PC-9 (cell line): ENCODE measurements at regions not wholly inside any gene's neighbourhood (a gene's known extent, or its start where the extent isn't known, plus 50 kb on each side); places are given as distances from the start of the nearest gene placed in this dataset.

Experiments used
- CTCF ChIP-seq: fragments of 200-600 bp; sonication (generic); conservative IDR thresholded peaks from 2 replicates; pipeline ENCODE4 v1.6.1; 2017; ENCODE audit warnings: mixed run types, antibody characterized with exemption, mild to moderate bottlenecking, moderate library complexity
- EZH2 ChIP-seq: fragments of 200-600 bp; sonication (generic); IDR thresholded peaks from 2 replicates; pipeline ENCODE4 v1.8.0; 2017; ENCODE audit warnings: antibody characterized with exemption, low read depth

GRCh38 chrX:42366181-42366580, 411.8 kb downstream of the PPP1R2C start:
- TF ChIP-seq CTCF (no peak), EZH2 (no peak)
